Neural progenitor cell (in vitro differentiated cells): ENCODE measurements at regions not wholly inside any gene's neighbourhood (a gene's known extent, or its start where the extent isn't known, plus 50 kb on each side); places are given as distances from the start of the nearest gene placed in this dataset.

Source experiments
- DNase-seq: peaks from one replicate; pipeline ENCODE4 v3.0.0-alpha.2; 2016; ENCODE audit warnings: low spot score
- H2AFZ ChIP-seq: fragments of 200-600 bp; sonication (generic); replicated peaks from 2 replicates; pipeline ENCODE4 v1.6.1; 2016; ENCODE audit warnings: antibody characterized with exemption
- H3F3A ChIP-seq: fragments of 200-600 bp; sonication (generic); 2 replicates; pipeline ENCODE4 v1.6.1; 2016; ENCODE audit warnings: antibody characterized with exemption, low read depth
- H3K27ac ChIP-seq: fragments of 200-600 bp; sonication (generic); 2 replicates; pipeline ENCODE4 v1.5.1; 2016; ENCODE audit warnings: mild to moderate bottlenecking
- H3K27me3 ChIP-seq: fragments of 200-600 bp; sonication (generic); 2 replicates; pipeline ENCODE4 v1.6.1; 2016; ENCODE audit warnings: mild to moderate bottlenecking, moderate library complexity
- H3K36me3 ChIP-seq: fragments of 200-600 bp; sonication (generic); 2 replicates; pipeline ENCODE4 v1.5.1; 2016
- H3K4me1 ChIP-seq: fragments of 200-600 bp; sonication (generic); 2 replicates; pipeline ENCODE4 v1.6.1; 2016; ENCODE audit warnings: mixed run types
- H3K4me2 ChIP-seq: fragments of 200-600 bp; sonication (generic); 2 replicates; pipeline ENCODE4 v1.6.1; 2016
- H3K4me3 ChIP-seq: fragments of 200-600 bp; sonication (generic); 2 replicates; pipeline ENCODE4 v1.5.1; 2016
- H3K79me2 ChIP-seq: fragments of 200-600 bp; sonication (generic); 2 replicates; pipeline ENCODE4 v1.6.1; 2016; ENCODE audit warnings: low read depth
- H3K9ac ChIP-seq: fragments of 200-600 bp; sonication (generic); 2 replicates; pipeline ENCODE4 v1.6.1; 2016
- H3K9me3 ChIP-seq: fragments of 200-600 bp; sonication (generic); 2 replicates; pipeline ENCODE4 v1.5.1; 2016; ENCODE audit warnings: low read depth
- H4K20me1 ChIP-seq: fragments of 200-600 bp; sonication (generic); 2 replicates; pipeline ENCODE4 v1.6.1; 2016; ENCODE audit warnings: low read depth
- H3K27ac Mint-ChIP-seq: 3 replicates; pipeline ENCODE4 v1.8.0; 2021; ENCODE audit warnings: mixed read lengths
- H3K27me3 Mint-ChIP-seq: 2 replicates; pipeline ENCODE4 v1.8.0; 2022; ENCODE audit warnings: low read depth, mild to moderate bottlenecking, inconsistent platforms, moderate library complexity, mixed read lengths; ENCODE audit not compliant: insufficient read depth
- H3K36me3 Mint-ChIP-seq: 3 replicates; pipeline ENCODE4 v1.8.0; 2021; ENCODE audit warnings: mixed read lengths
- H3K4me1 Mint-ChIP-seq: 3 replicates; pipeline ENCODE4 v1.8.0; 2021; ENCODE audit warnings: mixed read lengths
- H3K4me3 Mint-ChIP-seq: 3 replicates; pipeline ENCODE4 v1.8.0; 2021; ENCODE audit warnings: mild to moderate bottlenecking, moderate library complexity, mixed read lengths
- H3K9me3 Mint-ChIP-seq: 3 replicates; pipeline ENCODE4 v1.8.0; 2020; ENCODE audit warnings: mixed read lengths
- EZH2 ChIP-seq: fragments of 200-600 bp; sonication (generic); IDR thresholded peaks from 2 replicates; pipeline ENCODE4 v1.6.1; 2017; ENCODE audit warnings: antibody characterized with exemption, mild to moderate bottlenecking, moderate library complexity
- EZH2phosphoT487 ChIP-seq: fragments of 200-600 bp; sonication (generic); IDR thresholded peaks from 2 replicates; pipeline ENCODE4 v1.6.1; 2017; ENCODE audit warnings: antibody characterized with exemption
- TF ChIP-seq, protein P1 (sequence below): fragments of 200-600 bp; sonication (generic); IDR thresholded peaks from 2 replicates; pipeline ENCODE4 v1.5.1; 2017; ENCODE audit warnings: antibody characterized with exemption, mild to moderate bottlenecking

- Histone ChIP-seq H3K9ac (no peak overlapping the region), H2AFZ (no peak overlapping the region), H3K79me2 (no peaks in the 10 kb centered on the region), H3K4me1 (peaks cover 4% of the 10 kb centered on the region), H3K36me3 (no peaks in the 10 kb centered on the region), H3K27me3 (no peaks in the 10 kb centered on the region), H3K4me3 (no peak overlapping the region), H4K20me1 (no peaks in the 10 kb centered on the region), H3F3A (no peaks in the 10 kb centered on the region), H3K27ac (no peak overlapping the region), H3K4me2 (no peak overlapping the region), H3K9me3 (no peaks in the 10 kb centered on the region)
- Mint-ChIP-seq H3K9me3 (no peaks in the 10 kb centered on the region), H3K27me3 (no peaks in the 10 kb centered on the region), H3K4me3 (no peak overlapping the region), H3K27ac (no peak overlapping the region), H3K36me3 (no peaks in the 10 kb centered on the region), H3K4me1 (no peaks in the 10 kb centered on the region)
- TF ChIP-seq EZH2phosphoT487 (no peak), EZH2 (no peak)
- TF ChIP-seq, protein P1, sequence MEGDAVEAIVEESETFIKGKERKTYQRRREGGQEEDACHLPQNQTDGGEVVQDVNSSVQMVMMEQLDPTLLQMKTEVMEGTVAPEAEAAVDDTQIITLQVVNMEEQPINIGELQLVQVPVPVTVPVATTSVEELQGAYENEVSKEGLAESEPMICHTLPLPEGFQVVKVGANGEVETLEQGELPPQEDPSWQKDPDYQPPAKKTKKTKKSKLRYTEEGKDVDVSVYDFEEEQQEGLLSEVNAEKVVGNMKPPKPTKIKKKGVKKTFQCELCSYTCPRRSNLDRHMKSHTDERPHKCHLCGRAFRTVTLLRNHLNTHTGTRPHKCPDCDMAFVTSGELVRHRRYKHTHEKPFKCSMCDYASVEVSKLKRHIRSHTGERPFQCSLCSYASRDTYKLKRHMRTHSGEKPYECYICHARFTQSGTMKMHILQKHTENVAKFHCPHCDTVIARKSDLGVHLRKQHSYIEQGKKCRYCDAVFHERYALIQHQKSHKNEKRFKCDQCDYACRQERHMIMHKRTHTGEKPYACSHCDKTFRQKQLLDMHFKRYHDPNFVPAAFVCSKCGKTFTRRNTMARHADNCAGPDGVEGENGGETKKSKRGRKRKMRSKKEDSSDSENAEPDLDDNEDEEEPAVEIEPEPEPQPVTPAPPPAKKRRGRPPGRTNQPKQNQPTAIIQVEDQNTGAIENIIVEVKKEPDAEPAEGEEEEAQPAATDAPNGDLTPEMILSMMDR: no peak
- no peak for DNase-seq
Measured at GRCh38 chr6:144612811-144613210, 327.7 kb downstream of the UTRN start.

DNA sequence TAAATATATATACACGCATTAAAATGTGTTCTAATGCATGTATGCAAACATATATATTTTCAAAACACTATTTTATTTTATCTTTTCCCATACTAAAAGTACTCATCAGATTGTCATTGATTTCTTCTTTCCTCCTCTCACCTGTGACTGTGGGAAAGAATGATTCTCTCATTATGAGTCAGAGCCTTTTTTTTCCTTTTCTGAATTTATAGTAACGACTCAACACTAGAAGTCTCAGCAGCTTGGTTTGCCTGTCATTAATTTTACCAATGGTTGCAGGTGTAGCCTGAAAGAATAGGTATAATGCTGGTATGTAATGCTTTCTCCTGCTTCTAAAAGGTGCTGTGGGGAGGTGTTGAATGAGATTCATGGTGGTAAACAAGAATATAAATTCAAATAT lies 328.7 kb downstream of the UTRN start:
- Mint-ChIP-seq H3K36me3 (no peaks in the 10 kb centered on the region), H3K27me3 (no peaks in the 10 kb centered on the region), H3K9me3 (no peaks in the 10 kb centered on the region), H3K4me1 (no peaks in the 10 kb centered on the region), H3K4me3 (no peak overlapping the region), H3K27ac (no peak overlapping the region)
- H3K4me2 ChIP-seq: no peak overlapping the region
- no peaks in the 10 kb centered on the region for H3K36me3 ChIP-seq
- no peak overlapping the region for H2AFZ ChIP-seq
- TF ChIP-seq, protein P1: no peak
- TF ChIP-seq EZH2phosphoT487: no peak
- TF ChIP-seq EZH2: no peak
- H4K20me1 ChIP-seq: no peaks in the 10 kb centered on the region
- H3K4me3 ChIP-seq: no peak overlapping the region
- no peak overlapping the region for H3K9ac ChIP-seq
- no peaks in the 10 kb centered on the region for H3K79me2 ChIP-seq
- DNase-seq: no peak
- H3F3A ChIP-seq: no peaks in the 10 kb centered on the region
- H3K27ac ChIP-seq: peak overlapping the region; percentile 34
- H3K9me3 ChIP-seq: no peaks in the 10 kb centered on the region
- H3K27me3 ChIP-seq: no peaks in the 10 kb centered on the region
- H3K4me1 ChIP-seq: peaks cover 6% of the 10 kb centered on the region

GRCh38 chr6:144615870-144616269 lies 330.7 kb downstream of the UTRN start:
- Histone ChIP-seq H3K4me1 (peaks cover 6% of the 10 kb centered on the region), H3K9ac (no peak overlapping the region), H3K27me3 (no peaks in the 10 kb centered on the region), H3K9me3 (no peaks in the 10 kb centered on the region), H3K27ac (no peak overlapping the region), H3K36me3 (no peaks in the 10 kb centered on the region), H4K20me1 (no peaks in the 10 kb centered on the region), H3F3A (no peaks in the 10 kb centered on the region), H3K79me2 (no peaks in the 10 kb centered on the region), H2AFZ (no peak overlapping the region), H3K4me2 (no peak overlapping the region), H3K4me3 (no peak overlapping the region)
- TF ChIP-seq EZH2 (no peak), EZH2phosphoT487 (no peak)
- TF ChIP-seq, protein P1: no peak
- Mint-ChIP-seq H3K27ac (no peak overlapping the region), H3K9me3 (no peaks in the 10 kb centered on the region), H3K36me3 (no peaks in the 10 kb centered on the region), H3K27me3 (no peaks in the 10 kb centered on the region), H3K4me3 (no peak overlapping the region), H3K4me1 (no peaks in the 10 kb centered on the region)
- DNase-seq: no peak
